ENCODE measurements at regions not wholly inside any gene's neighbourhood (a gene's known extent, or its start where the extent isn't known, plus 50 kb on each side); places are given as distances from the start of the nearest gene placed in this dataset.

DNA sequence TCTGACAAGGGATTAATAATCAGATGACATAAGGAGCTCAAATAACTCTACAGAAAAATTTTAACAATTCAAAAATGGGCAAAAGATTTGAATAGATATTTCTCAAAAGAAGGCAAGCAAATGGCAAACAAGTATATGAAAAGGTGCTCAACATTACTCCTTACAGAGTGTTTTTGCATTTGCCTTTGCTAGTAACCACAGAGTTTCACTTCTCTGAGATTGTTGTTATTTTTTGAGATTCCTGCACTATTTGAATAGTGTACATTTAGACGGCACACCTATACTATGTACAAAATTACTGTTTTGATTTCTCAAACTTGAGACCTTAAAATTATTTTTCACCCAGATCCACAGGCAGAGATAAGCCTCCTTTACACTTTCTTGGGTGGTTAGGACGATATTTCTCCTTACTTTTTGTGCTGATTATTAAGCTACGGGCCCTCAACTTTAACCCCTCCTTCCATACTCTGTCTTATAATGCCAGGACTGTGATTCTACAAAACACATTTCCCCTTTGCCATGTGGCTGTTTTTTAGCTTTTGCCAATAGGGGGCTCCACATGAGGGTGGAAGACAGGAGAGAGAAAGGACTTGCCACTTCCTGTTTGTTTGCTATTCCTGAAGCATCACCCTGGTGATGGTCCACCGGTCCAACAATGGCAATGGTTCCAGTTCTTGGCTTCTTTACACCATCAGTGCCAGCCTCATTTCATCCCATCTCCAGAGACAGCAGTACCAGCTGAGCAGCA lies 65.0 kb upstream of the DAP start:
- H3K27ac ChIP-seq (ENCODE audit: low read depth, low read length), result no peak overlapping the region
- H3K9me3 ChIP-seq (ENCODE audit: insufficient read depth, low read depth, low read length), result no peaks in the 10 kb centered on the region
- no peaks in the 10 kb centered on the region for H3K27me3 ChIP-seq (ENCODE audit: insufficient read depth, low read length)
- H3K4me3 ChIP-seq (ENCODE audit: low read length), result no peak overlapping the region
- no peaks in the 10 kb centered on the region for H3K4me1 ChIP-seq (ENCODE audit: insufficient read depth, low read length)
- WGBS, result 89% methylated on average over 4 of the region's 4 CpGs
- no peaks in the 10 kb centered on the region for H3K36me3 ChIP-seq (ENCODE audit: insufficient read depth, low read length)
- no peak overlapping the region for H3K9ac ChIP-seq (ENCODE audit: low read depth, low read length)

DNA sequence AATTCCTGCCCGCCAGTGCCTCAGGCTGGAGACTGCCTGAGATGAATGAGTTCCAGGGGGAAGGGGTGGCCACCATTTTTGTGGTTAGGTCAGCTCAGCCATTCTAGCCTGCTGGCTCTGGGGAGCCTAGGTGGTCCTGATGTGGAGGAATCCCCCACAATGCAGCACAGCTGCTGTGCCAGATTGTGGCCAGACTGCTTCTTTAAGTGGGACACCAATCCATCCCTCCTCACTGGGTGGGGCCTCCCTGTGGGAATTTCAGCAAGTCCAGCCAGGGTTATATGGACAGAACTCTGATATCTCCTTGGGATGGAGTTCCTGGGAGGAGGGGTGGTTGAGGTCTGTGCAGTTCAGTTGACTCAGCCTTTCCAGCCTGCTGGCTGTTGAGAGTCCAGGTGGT lies 51.2 kb upstream of the DAP start:
- no peaks in the 10 kb centered on the region for H3K9me3 ChIP-seq (ENCODE audit: insufficient read depth, low read depth, low read length)
- no peak overlapping the region for H3K9ac ChIP-seq (ENCODE audit: low read depth, low read length)
- no peak overlapping the region for H3K27ac ChIP-seq (ENCODE audit: low read depth, low read length)
- H3K4me3 ChIP-seq (ENCODE audit: low read length), result no peak overlapping the region
- H3K36me3 ChIP-seq (ENCODE audit: insufficient read depth, low read length), result no peaks in the 10 kb centered on the region
- 95% methylated on average over 1 of the region's 1 CpG for WGBS
- no peaks in the 10 kb centered on the region for H3K4me1 ChIP-seq (ENCODE audit: insufficient read depth, low read length)
- H3K27me3 ChIP-seq (ENCODE audit: insufficient read depth, low read length), result no peaks in the 10 kb centered on the region; the same call in 1 of the 2 replicates
